GM21528 (cell line): ENCODE measurements at regions not wholly inside any gene's neighbourhood (a gene's known extent, or its start where the extent isn't known, plus 50 kb on each side); places are given as distances from the start of the nearest gene placed in this dataset.

ENCODE experiments used
- ATAC-seq: cut with Tn5 transposase; IDR thresholded peaks from one replicate; pipeline ENCODE4 v1.9.1; 2021; ENCODE audit warnings: mild to moderate bottlenecking, moderate library complexity; ENCODE audit not compliant: unreplicated experiment, low FRiP score

DNA sequence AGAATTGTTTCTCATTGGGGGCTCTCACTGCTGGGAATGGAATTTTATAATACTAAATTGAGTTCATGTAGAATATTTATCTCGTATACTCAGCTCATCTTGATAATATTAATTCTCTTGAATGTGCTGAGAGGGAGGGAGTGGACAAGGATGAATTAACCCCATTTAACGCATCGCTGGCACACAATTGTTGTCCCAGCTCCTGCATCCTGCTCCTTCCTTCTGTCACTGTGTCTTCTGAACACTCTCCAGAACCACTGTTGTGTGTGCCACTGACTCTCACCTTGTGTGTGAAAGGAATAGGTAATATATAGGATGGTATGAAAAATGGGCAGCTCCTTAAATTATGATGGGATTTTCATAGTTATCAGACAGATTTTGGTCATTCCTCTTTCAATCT, 267.3 kb downstream of the MTRR start:
- ATAC-seq, result no peak

DNA sequence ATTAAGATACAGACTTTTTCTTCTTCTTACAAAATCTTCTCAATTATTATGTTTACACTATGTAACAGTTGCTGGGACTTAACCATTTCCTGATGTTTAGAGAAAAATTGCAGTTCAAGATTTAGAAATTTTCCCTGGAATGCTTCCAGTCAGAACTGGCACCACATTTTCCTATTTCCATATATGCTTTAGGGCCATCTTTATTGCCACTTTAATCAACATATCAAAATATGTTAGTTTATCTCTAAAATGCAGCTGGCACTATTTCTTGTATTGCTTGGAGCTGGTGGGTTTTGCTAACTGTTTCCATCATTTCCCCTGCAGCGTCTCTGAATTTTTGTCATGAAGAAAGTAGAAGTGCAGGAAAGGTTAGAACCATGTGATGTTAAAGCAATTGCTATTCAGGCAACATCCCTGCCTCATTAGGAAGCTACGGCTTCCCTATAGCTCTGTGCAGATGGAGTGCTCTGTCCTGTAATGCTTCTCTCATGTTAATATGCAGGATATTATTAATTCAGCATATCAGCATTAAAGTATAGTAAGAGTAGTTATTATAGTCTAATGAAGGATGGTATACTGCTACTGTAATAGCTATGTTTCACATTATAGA, 269.1 kb downstream of the MTRR start:
- no peak for ATAC-seq

GRCh38 chr5:8138884-8139283, 269.9 kb downstream of the MTRR start:
- no peak for ATAC-seq

DNA sequence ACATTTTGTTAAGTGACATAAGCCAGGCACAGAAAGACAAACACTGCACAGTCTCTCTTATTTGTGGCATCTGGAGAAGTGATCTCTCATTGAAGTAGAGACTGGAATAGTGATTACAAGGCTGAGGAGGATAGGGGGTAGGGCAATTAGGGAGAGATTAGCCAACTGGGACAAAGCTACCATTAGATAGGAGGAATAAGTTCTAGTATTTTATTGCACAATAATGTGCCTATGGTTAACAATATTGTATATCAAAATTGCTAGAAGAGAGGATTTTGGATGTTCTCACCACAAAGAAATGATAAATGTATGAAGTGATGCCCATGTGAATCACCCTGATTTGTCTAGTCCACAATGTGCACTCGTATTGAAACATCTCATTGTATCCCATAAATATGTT, 281.8 kb downstream of the MTRR start:
- ATAC-seq, result no peak

DNA sequence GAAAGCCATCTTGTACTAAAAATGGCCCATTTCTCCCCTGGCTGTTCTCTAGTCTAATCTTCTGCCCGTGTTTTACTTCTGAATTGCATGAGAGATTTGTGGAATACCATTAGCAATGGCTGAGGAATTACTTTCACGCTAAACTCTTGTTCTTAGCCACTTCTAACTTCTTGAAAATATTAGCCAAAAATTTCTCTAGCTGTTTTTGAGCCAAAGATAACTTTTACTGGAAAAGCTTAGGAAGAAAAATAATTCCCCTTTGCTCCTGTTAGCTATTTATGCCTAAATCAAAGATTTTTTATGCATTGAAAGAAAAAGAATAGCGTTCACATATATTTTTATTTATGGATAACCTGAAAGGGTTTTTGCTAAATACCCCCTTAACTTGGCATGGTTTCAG, 287.8 kb downstream of the MTRR start:
- no peak for ATAC-seq

DNA sequence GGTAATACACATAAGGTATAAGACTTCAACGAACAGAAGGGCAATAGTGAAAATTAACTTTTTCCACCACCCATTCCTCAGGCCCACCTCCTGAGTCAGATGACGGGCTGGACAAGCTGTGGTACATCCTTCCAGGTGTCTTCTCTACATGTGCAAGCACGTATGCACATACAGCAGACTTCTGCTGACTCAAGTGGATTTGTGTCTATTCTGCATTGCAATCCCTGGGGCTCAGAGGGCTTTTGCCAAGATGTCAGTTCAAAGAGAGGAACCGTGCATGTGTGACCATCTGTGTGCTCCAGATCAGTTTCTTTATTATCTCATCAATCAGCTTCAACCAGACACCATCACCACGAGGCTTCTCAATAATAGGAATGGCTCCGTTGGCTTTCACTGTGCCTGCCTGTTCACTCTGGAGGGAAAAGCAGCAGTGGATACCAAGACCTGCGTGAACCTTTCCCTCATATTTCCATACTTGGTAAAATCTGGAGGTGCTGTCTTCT, 288.4 kb downstream of the MTRR start:
- ATAC-seq, result no peak

- no peak for ATAC-seq
Measured at GRCh38 chr5:8176101-8176693, 307.2 kb downstream of the MTRR start.

DNA sequence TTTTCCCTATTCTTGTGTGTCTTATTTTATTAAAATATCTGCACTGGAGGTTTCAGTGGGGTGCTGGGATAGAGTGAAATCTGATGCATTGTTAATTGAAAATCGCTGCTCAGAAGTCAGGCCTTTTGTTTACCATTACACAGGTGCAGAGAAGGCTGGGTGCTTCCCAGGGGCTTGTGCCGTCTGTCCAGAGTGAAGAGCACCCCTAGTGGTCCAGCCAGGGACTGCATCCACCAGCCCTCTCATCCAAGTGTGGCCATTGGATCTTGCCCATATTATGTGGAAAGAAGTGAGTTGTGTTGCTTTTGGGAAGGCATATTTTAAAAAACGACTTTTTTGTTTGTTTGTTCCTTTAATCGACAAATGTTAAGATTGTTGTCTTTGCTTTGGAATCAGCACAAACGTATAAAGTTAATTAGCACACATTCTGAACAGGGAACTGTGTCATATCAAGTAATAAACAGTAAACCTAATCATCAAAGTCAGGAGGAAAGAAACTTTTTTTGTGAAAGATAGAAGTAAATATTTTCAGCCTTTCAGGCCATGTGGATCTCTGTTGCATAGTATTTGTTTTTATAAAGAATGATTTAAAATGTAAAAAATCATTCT, 315.6 kb downstream of the MTRR start:
- ATAC-seq, result peak; percentile 97

DNA sequence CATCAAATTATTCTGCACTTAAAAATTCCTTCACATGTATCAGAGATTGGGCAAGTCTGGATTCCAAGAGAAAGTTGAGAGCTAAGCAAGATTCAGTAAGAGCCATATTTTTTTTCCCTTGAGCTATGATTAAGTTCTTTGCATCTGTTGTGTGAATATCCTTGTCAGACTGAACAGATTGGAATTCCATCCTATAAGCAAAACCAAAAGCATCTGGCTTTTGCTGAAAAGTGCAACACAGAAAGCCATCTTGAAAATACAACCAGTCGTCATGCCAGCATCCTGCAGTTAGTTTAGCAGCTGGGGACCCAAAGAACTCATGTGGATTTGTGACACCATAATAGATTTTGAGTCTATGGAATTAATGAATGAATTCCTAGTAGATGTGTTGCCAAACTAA, 316.9 kb downstream of the MTRR start:
- no peak for ATAC-seq

DNA sequence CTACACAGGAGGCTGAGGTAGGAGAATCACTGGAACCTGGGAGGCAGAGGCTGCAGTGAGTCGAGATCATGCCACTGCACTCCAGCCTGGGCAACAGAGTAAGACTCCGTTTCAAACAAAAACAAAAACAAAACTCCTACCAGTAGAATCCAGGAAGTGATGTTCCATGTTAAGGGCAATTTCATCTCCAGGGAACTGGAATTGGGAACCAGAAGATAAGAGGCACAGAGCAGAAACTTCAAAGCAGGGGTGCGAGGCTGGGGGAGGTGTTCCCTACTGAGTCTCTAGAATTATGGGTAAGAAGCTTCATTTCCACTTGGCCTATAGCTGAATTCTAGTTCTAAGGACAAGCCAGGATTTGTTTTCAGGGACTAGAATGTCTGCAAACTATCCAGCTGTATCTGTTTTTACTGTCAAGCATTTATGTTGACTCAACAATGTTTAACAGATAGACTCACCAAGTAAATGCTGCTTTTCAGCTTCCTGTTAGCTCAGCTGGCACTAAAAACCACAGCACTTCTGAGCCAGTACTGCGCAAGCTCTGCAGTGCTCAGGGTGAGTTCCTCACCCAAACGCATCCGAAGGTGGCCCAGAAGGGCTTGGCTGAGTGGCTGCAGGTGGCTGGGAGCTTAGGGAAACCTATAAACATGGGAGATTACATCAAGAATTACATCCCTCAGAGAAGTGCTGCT, 320.1 kb downstream of the MTRR start:
- ATAC-seq, result no peak

GRCh38 chr5:8192840-8193239, 323.9 kb downstream of the MTRR start:
- ATAC-seq, result no peak

GRCh38 chr5:8196061-8196460, 327.1 kb downstream of the MTRR start:
- ATAC-seq, result no peak

GRCh38 chr5:8208307-8208706, 339.4 kb downstream of the MTRR start:
- ATAC-seq, result no peak

- no peak for ATAC-seq
Measured at GRCh38 chr5:8209500-8209899, 340.6 kb downstream of the MTRR start.

GRCh38 chr5:8213701-8214240, 344.8 kb downstream of the MTRR start:
- ATAC-seq, result no peak

- ATAC-seq, result no peak
Measured at GRCh38 chr5:8216921-8217320, 348.0 kb downstream of the MTRR start.

GRCh38 chr5:8226148-8226547, 357.2 kb downstream of the MTRR start:
- ATAC-seq, result no peak

- no peak for ATAC-seq
Measured at GRCh38 chr5:8227112-8227511, 358.2 kb downstream of the MTRR start.

GRCh38 chr5:8229551-8229950, 360.6 kb downstream of the MTRR start:
- no peak for ATAC-seq

GRCh38 chr5:8230868-8231267, 361.9 kb downstream of the MTRR start:
- ATAC-seq, result no peak

DNA sequence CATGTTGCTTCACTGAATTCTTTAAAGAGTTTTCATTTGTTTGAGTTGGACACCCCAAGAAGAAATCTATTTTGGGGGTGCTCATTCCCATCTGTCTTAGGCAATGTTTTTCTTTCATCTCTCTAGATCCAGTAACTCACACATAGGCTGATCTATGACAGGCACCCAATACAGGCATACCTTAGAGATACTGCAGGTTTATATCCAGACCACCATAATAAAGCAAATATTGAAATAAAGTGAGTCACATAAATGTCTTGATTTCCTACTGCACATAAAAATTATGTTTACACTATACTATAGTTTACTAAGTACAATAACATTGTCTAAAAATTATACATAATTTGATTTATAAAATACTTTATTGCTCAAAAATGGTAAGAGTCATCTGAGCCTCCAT, 364.5 kb downstream of the MTRR start:
- ATAC-seq, result no peak
